H1 (cell line): ENCODE measurements at regions not wholly inside any gene's neighbourhood (a gene's known extent, or its start where the extent isn't known, plus 50 kb on each side); places are given as distances from the start of the nearest gene placed in this dataset.

Source experiments
- CBX5 ChIP-seq: fragments of 300-800, 300-1000 bp; sonication (generic); IDR thresholded peaks from 2 replicates; pipeline ENCODE4 v1.7.1; 2016; ENCODE audit warnings: antibody characterized with exemption, low read length, low read depth
- CREB1 ChIP-seq: IDR thresholded peaks from 2 replicates; pipeline ENCODE4 v1.6.1; 2012; ENCODE audit warnings: inconsistent platforms
- EZH2 ChIP-seq: fragments of 200-600 bp; sonication (generic); IDR thresholded peaks from 2 replicates; pipeline ENCODE4 v1.7.1; 2012; ENCODE audit warnings: low read depth, mild to moderate bottlenecking, moderate library complexity, low read length, inconsistent platforms; ENCODE audit not compliant: severe bottlenecking
- POLR2A ChIP-seq, 2 experiments: IDR thresholded peaks; 1 replicate in 1 of 2; 2 replicates in 1 of 2; pipeline ENCODE4 v1.6.1; 2011; ENCODE audit warnings: low read depth in 2 of 2, low read length in 2 of 2, mild to moderate bottlenecking in 2 of 2; ENCODE audit errors: control extremely low read depth in 1 of 2
- RBBP5 ChIP-seq: IDR thresholded peaks from 2 replicates; pipeline ENCODE4 v1.7.1; 2012; ENCODE audit warnings: low read depth, mild to moderate bottlenecking, inconsistent platforms, low read length, moderate library complexity, borderline replicate concordance
- ZNF274 ChIP-seq: IDR thresholded peaks from 2 replicates; pipeline ENCODE4 v1.7.0; 2012; ENCODE audit warnings: low read length, borderline replicate concordance; ENCODE audit errors: extremely low read depth
- TF ChIP-seq, protein P1 (sequence below), 3 experiments: IDR thresholded peaks; 1 replicate in 2 of 3; 2 replicates in 1 of 3; pipeline versions ENCODE4 v1.5.1 to v1.6.1; 2011; ENCODE audit warnings: low read length in 3 of 3, mild to moderate bottlenecking in 3 of 3, inconsistent platforms in 2 of 3, low read depth in 1 of 3, moderate library complexity in 1 of 3; ENCODE audit not compliant: insufficient read depth in 1 of 3; ENCODE audit errors: control extremely low read depth in 1 of 3

DNA sequence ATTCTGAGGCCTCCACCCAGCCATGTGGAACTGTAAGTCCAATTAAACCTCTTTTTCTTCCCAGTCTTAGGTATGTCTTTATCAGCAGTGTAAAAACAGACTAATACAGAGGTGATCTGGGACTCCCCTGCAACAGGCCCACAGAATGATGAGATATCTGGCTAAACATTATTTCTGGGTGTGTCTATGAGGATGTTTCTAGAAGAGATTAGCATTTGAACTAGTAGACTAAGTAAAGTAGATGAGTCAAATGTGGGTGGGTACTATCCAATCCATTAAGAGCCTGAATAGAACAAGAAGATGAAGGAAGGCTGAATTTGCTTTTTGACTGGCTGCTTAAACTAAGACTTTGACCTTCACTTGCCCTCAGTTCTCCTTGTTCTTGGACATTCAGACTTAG is 396.5 kb upstream of the LRRC7 start:
- TF ChIP-seq RBBP5 (no peak), POLR2A (IDR thresholded peaks at IDR 0.05; ENCODE audit: control extremely low read depth in 1 of 2, low read depth in 2 of 2, low read length in 2 of 2) (no peak), ZNF274 (no peak), CBX5 (no peak), EZH2 (no peak), CREB1 (no peak)
- TF ChIP-seq, protein P1, sequence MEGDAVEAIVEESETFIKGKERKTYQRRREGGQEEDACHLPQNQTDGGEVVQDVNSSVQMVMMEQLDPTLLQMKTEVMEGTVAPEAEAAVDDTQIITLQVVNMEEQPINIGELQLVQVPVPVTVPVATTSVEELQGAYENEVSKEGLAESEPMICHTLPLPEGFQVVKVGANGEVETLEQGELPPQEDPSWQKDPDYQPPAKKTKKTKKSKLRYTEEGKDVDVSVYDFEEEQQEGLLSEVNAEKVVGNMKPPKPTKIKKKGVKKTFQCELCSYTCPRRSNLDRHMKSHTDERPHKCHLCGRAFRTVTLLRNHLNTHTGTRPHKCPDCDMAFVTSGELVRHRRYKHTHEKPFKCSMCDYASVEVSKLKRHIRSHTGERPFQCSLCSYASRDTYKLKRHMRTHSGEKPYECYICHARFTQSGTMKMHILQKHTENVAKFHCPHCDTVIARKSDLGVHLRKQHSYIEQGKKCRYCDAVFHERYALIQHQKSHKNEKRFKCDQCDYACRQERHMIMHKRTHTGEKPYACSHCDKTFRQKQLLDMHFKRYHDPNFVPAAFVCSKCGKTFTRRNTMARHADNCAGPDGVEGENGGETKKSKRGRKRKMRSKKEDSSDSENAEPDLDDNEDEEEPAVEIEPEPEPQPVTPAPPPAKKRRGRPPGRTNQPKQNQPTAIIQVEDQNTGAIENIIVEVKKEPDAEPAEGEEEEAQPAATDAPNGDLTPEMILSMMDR (IDR thresholded peaks at IDR 0.05; ENCODE audit: control extremely low read depth in 1 of 3, insufficient read depth in 1 of 3, low read depth in 1 of 3, low read length in 3 of 3), result no peak
